GM12873 (cell line): ENCODE measurements at regions not wholly inside any gene's neighbourhood (a gene's known extent, or its start where the extent isn't known, plus 50 kb on each side); places are given as distances from the start of the nearest gene placed in this dataset.

Experiments used
- CTCF ChIP-seq: IDR thresholded peaks from 2 replicates; pipeline ENCODE4 v1.5.1; 2012; ENCODE audit warnings: low read depth, mild to moderate bottlenecking, moderate library complexity, low read length, control low read depth; ENCODE audit not compliant: insufficient read depth; ENCODE audit errors: missing control alignments

DNA sequence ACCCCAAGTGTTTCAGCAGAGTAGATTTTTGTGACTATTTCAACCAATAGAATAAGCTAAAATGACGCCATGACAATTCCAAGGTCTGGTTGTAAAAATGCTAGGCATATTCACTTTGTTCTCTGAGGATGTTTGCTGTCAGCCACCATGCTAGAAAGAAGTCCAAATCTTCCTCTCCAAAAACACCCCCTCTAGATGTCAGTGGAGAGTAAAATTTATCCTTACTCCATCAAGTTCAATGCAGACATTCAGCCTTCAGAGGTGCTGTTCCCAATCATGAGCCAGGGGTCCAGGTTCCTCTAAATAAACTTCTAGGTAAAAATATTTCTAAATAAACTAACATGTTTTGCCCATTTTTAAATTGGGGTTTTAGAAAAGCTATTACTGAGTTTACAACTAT, 395.4 kb upstream of the ADAMTS5 start:
- no peak for TF ChIP-seq CTCF

GRCh38 chr21:27359141-27359540, 392.3 kb upstream of the ADAMTS5 start:
- no peak for TF ChIP-seq CTCF

GRCh38 chr21:27352885-27353284, 386.0 kb upstream of the ADAMTS5 start:
- no peak for TF ChIP-seq CTCF

DNA sequence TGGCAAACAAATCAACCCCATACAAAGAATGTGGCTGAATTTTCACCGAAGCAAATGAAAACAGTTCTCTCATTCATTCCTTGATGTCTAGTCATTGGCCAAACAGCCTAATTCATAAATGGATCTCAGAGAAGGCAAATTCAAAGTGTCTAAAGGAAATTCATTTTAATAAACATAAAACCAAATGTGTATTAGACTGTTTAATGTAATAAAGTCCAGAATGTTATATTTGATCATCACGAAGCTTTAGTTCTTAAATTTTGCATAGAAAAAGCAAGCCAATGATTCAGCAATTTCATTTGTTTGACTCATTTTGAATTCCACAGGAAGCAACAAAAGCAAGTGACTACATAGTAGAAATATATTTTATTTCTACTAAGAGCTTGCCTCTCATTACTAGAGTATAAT, 379.2 kb upstream of the ADAMTS5 start:
- TF ChIP-seq CTCF, result no peak

DNA sequence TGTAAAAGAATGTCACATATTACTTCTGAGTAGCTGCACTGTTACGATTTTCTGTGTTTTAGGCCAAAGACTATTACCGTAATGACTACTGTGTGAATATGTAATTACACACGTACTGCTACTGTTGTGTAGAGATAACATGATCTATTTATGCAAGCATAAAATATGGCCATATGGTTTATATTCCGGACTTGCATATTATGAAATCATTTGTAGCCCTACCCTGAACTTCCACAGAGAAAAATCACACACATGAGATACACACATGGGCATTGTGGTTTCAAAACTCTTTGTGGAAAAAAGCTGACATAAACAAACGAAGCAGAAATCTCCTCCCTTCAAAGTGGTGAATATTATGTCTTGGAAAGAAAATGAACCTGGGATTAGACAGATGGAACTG, 373.0 kb upstream of the ADAMTS5 start:
- no peak for TF ChIP-seq CTCF

GRCh38 chr21:27333096-27333495, 366.2 kb upstream of the ADAMTS5 start:
- TF ChIP-seq CTCF, result no peak

- no peak for TF ChIP-seq CTCF
Observed at GRCh38 chr21:27329255-27329851, 362.5 kb upstream of the ADAMTS5 start.
